SU-DHL-6 (cell line): ENCODE measurements at regions not wholly inside any gene's neighbourhood (a gene's known extent, or its start where the extent isn't known, plus 50 kb on each side); places are given as distances from the start of the nearest gene placed in this dataset.

Experiments
- H2AFZ ChIP-seq: fragments of 200-600 bp; sonication (generic); 2 replicates; pipeline ENCODE4 v1.6.1; 2014; ENCODE audit warnings: low read depth, mild to moderate bottlenecking, moderate library complexity, mixed read lengths, antibody characterized with exemption, low read length; ENCODE audit not compliant: severe bottlenecking
- H3F3A ChIP-seq: fragments of 200-600 bp; shearing (Covaris generic); 2 replicates; pipeline ENCODE4 v1.6.0; 2016; ENCODE audit warnings: antibody characterized with exemption, mild to moderate bottlenecking; ENCODE audit not compliant: insufficient read depth
- H3K27ac ChIP-seq: fragments of 200-600 bp; sonication (generic); 2 replicates; pipeline ENCODE4 v1.5.1; 2016; ENCODE audit warnings: low read depth, mild to moderate bottlenecking, low read length, moderate library complexity, mixed read lengths
- H3K27me3 ChIP-seq: fragments of 200-600 bp; sonication (generic), shearing (Covaris generic); 2 replicates; pipeline ENCODE4 v1.6.0; 2014; ENCODE audit warnings: mild to moderate bottlenecking, low read length
- H3K36me3 ChIP-seq: fragments of 200-600 bp; sonication (generic); 2 replicates; pipeline ENCODE4 v1.6.1; 2014; ENCODE audit warnings: mild to moderate bottlenecking, low read length, mixed read lengths
- H3K4me2 ChIP-seq: fragments of 300-600, 200-600 bp; shearing (Covaris generic), sonication (generic); 2 replicates; pipeline ENCODE4 v1.6.0; 2014; ENCODE audit warnings: low read length, low read depth, mild to moderate bottlenecking; ENCODE audit not compliant: poor library complexity, severe bottlenecking
- H3K4me3 ChIP-seq: fragments of 200-600 bp; sonication (generic); 2 replicates; pipeline ENCODE4 v1.5.1; 2014; ENCODE audit warnings: antibody characterized with exemption, low read length, mild to moderate bottlenecking, mixed read lengths; ENCODE audit not compliant: insufficient read depth, poor library complexity, severe bottlenecking
- H3K79me2 ChIP-seq: fragments of 200-600 bp; sonication (generic); 2 replicates; pipeline ENCODE4 v1.6.1; 2014; ENCODE audit warnings: mild to moderate bottlenecking, low read length, moderate library complexity; ENCODE audit not compliant: insufficient read depth
- H3K9ac ChIP-seq: fragments of 200-600 bp; sonication (generic); 2 replicates; pipeline ENCODE4 v1.7.0; 2014; ENCODE audit warnings: mild to moderate bottlenecking, low read length
- H3K9me2 ChIP-seq: fragments of 200-600 bp; sonication (generic); replicated peaks from 2 replicates; pipeline ENCODE4 v1.6.1; 2014; ENCODE audit warnings: low read length; ENCODE audit not compliant: insufficient read depth
- H3K9me3 ChIP-seq: fragments of 200-600 bp; sonication (generic); 2 replicates; pipeline ENCODE4 v1.6.1; 2014; ENCODE audit warnings: low read length, mixed read lengths; ENCODE audit not compliant: insufficient read depth
- H4K20me1 ChIP-seq: fragments of 200-600 bp; sonication (generic); 2 replicates; pipeline ENCODE4 v1.6.1; 2014; ENCODE audit warnings: low read depth, mild to moderate bottlenecking, antibody characterized with exemption, low read length, moderate library complexity, mixed read lengths
- CTCF ChIP-seq: fragments of 200-600 bp; sonication (generic); IDR thresholded peaks from one replicate; pipeline ENCODE4 v1.5.1; 2017; ENCODE audit warnings: antibody characterized with exemption, mild to moderate bottlenecking, low read length, moderate library complexity; ENCODE audit not compliant: insufficient read depth, poor library complexity, severe bottlenecking
- EZH2phosphoT487 ChIP-seq: fragments of 200-600 bp; sonication (generic), shearing (Covaris generic); conservative IDR thresholded peaks from 2 replicates; pipeline ENCODE4 v1.6.1; 2018; ENCODE audit warnings: mild to moderate bottlenecking, antibody characterized with exemption, low read length, moderate library complexity, mixed read lengths

GRCh38 chr3:118544458-118544857 is 490.2 kb downstream of the IGSF11 start:
- H3K27ac ChIP-seq: no peak overlapping the region
- TF ChIP-seq CTCF (no peak), EZH2phosphoT487 (no peak)
- H3K4me2 ChIP-seq: no peak overlapping the region

GRCh38 chr3:118548434-118548833 is 486.2 kb downstream of the IGSF11 start:
- Histone ChIP-seq H3K9me2 (no peaks in the 10 kb centered on the region), H4K20me1 (no peaks in the 10 kb centered on the region)

More at GRCh38 chr3:118544458-118544857, 490.2 kb downstream of the IGSF11 start:
- H3F3A ChIP-seq: no peaks in the 10 kb centered on the region
- no peaks in the 10 kb centered on the region for H3K36me3 ChIP-seq
- H2AFZ ChIP-seq: no peak overlapping the region
- no peaks in the 10 kb centered on the region for H3K27me3 ChIP-seq
- no peaks in the 10 kb centered on the region for H3K79me2 ChIP-seq
- H3K9ac ChIP-seq: no peak overlapping the region
- H4K20me1 ChIP-seq: no peaks in the 10 kb centered on the region
- H3K9me2 ChIP-seq: no peaks in the 10 kb centered on the region
- H3K4me3 ChIP-seq: no peak overlapping the region
- no peaks in the 10 kb centered on the region for H3K9me3 ChIP-seq

GRCh38 chr3:118550122-118550521 is 484.5 kb downstream of the IGSF11 start:
- Histone ChIP-seq H2AFZ (no peak overlapping the region), H3K9me3 (no peaks in the 10 kb centered on the region), H4K20me1 (no peaks in the 10 kb centered on the region), H3K36me3 (no peaks in the 10 kb centered on the region), H3K27ac (no peak overlapping the region), H3K9ac (no peak overlapping the region), H3F3A (no peaks in the 10 kb centered on the region), H3K9me2 (no peaks in the 10 kb centered on the region), H3K79me2 (no peaks in the 10 kb centered on the region), H3K27me3 (no peaks in the 10 kb centered on the region), H3K4me3 (no peak overlapping the region), H3K4me2 (no peak overlapping the region)
- TF ChIP-seq EZH2phosphoT487: no peak

More at GRCh38 chr3:118548434-118548833, 486.2 kb downstream of the IGSF11 start:
- H3K4me3 ChIP-seq: no peak overlapping the region
- H3K4me2 ChIP-seq: no peak overlapping the region
- H3K79me2 ChIP-seq: no peaks in the 10 kb centered on the region
- no peaks in the 10 kb centered on the region for H3K9me3 ChIP-seq
- H2AFZ ChIP-seq: no peak overlapping the region
- no peaks in the 10 kb centered on the region for H3K36me3 ChIP-seq
- H3K27me3 ChIP-seq: no peaks in the 10 kb centered on the region
- no peak overlapping the region for H3K9ac ChIP-seq
- no peak overlapping the region for H3K27ac ChIP-seq
- TF ChIP-seq EZH2phosphoT487 (no peak), CTCF (no peak)
- H3F3A ChIP-seq: no peaks in the 10 kb centered on the region

GRCh38 chr3:118550556-118550955 is 484.1 kb downstream of the IGSF11 start:
- no peak for TF ChIP-seq EZH2phosphoT487
- no peak for TF ChIP-seq CTCF
- Histone ChIP-seq H3K9me3 (no peaks in the 10 kb centered on the region), H4K20me1 (no peaks in the 10 kb centered on the region), H3K4me3 (no peak overlapping the region), H3K27ac (no peak overlapping the region), H2AFZ (no peak overlapping the region), H3K36me3 (no peaks in the 10 kb centered on the region), H3K27me3 (no peaks in the 10 kb centered on the region), H3K79me2 (no peaks in the 10 kb centered on the region), H3K4me2 (no peak overlapping the region), H3K9ac (no peak overlapping the region), H3K9me2 (no peaks in the 10 kb centered on the region), H3F3A (no peaks in the 10 kb centered on the region)
